SIG-M5 treated with dmso at 0.1 percent for 504 hours (cell line): ENCODE measurements at regions not wholly inside any gene's neighbourhood (a gene's known extent, or its start where the extent isn't known, plus 50 kb on each side); places are given as distances from the start of the nearest gene placed in this dataset.

ENCODE experiments used
- DNase-seq: peaks from one replicate; lab custom pipeline; 2025; ENCODE audit not compliant: unreplicated experiment; lab: John Stamatoyannopoulos, UW

GRCh38 chr1:67948151-67949080 lies 102.0 kb downstream of the DIRAS3 start:
- DNase-seq: no peak

GRCh38 chr1:67947114-67947513 lies 103.3 kb downstream of the DIRAS3 start:
- no peak for DNase-seq

- DNase-seq: no peak
Observed at GRCh38 chr1:67945733-67946374, 104.6 kb downstream of the DIRAS3 start.

- no peak for DNase-seq
Observed at GRCh38 chr1:67942274-67942673, 108.2 kb downstream of the DIRAS3 start.

- no peak for DNase-seq
Observed at GRCh38 chr1:67941746-67942145, 108.5 kb upstream of the GNG12 start.

- no peak for DNase-seq
Observed at GRCh38 chr1:67941155-67941554, 107.9 kb upstream of the GNG12 start.

GRCh38 chr1:67939942-67940341 lies 106.7 kb upstream of the GNG12 start:
- DNase-seq: no peak

GRCh38 chr1:67939186-67939743 lies 106.0 kb upstream of the GNG12 start:
- no peak for DNase-seq

- DNase-seq: no peak
Observed at GRCh38 chr1:67937651-67938050, 104.4 kb upstream of the GNG12 start.

- DNase-seq: no peak
Observed at GRCh38 chr1:67937010-67937409, 103.7 kb upstream of the GNG12 start.

- no peak for DNase-seq
Observed at GRCh38 chr1:67935560-67935959, 102.3 kb upstream of the GNG12 start.

GRCh38 chr1:67931198-67931597 lies 97.9 kb upstream of the GNG12 start:
- no peak for DNase-seq

GRCh38 chr1:67923074-67923473 lies 89.8 kb upstream of the GNG12 start:
- DNase-seq: no peak

- DNase-seq: no peak
Observed at GRCh38 chr1:67921725-67922489, 88.6 kb upstream of the GNG12 start.

GRCh38 chr1:67919274-67920072 lies 86.2 kb upstream of the GNG12 start:
- DNase-seq: no peak

GRCh38 chr1:67918067-67918466 lies 84.8 kb upstream of the GNG12 start:
- no peak for DNase-seq

- DNase-seq: no peak
Observed at GRCh38 chr1:67917006-67917405, 83.7 kb upstream of the GNG12 start.

GRCh38 chr1:67916140-67916886 lies 83.0 kb upstream of the GNG12 start:
- DNase-seq: no peak

- no peak for DNase-seq
Observed at GRCh38 chr1:67909776-67910175, 76.5 kb upstream of the GNG12 start.
